ENCODE measurements at regions not wholly inside any gene's neighbourhood (a gene's known extent, or its start where the extent isn't known, plus 50 kb on each side); places are given as distances from the start of the nearest gene placed in this dataset.
"Not testable (repeated sequence)": the region's sequence is repeated elsewhere in the genome, so short reads cannot be mapped to it uniquely, and the experiment has no call there.

DNA sequence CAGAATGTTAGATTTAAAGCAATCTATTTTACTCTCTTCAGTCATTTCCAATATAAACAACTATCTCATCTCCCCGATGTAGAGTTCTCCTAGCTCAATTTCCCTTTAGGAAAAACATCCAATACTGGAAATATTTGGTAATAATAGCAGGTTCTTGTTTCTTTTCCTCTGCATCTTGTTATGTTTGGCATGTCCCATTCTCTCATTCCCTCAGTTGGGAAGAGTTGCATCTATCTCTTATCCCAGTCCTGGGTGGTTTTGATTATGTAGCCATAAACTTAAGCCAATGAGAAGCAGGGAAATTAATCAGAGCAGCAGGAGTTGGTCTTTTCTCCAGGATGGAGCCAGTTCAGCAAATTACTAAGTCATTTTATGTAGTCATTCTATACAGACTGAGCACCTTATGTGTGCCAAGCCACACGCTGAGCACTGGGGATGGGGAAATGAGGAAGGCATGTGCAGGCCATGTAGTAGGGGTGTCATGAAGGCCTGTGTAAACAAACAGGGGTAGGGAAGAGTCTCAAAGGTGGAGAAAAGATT is 418.2 kb upstream of the NFIA start:
- DNase-seq (ENCODE audit: low spot score) = no peak
- TF ChIP-seq CTCF (IDR thresholded peaks at IDR 0.05; ENCODE audit: extremely low read depth, missing control alignments) = no peak

DNA sequence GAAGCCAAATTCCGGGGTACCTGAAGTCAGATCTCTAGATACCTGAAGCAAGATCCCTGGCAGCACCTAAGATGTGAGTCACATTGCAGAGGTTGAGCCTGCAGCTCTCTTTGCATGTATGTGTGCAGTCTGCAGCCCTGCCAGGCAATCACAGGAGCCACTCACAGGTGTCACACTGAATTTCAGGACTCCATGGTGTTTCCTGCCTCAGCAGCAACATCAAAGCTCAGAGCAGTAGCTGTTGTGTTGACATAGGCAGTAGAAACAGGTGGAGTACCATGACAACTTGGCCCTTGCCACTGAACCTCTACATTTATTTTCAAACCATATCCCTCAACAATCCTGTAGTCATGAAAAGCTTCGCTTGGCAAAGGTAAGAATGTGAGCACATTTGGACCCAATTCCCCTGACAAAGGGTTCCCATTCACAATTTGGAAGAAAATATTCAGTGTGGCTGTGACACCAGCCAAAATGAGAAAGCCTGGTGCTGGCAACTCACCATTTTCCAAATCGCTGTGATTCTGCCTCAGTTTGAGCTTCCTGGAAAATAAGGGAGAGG is 419.8 kb upstream of the NFIA start:
- no peak for DNase-seq (ENCODE audit: low spot score)
- TF ChIP-seq CTCF (IDR thresholded peaks at IDR 0.05; ENCODE audit: extremely low read depth, missing control alignments) = no peak

- TF ChIP-seq CTCF (IDR thresholded peaks at IDR 0.05; ENCODE audit: extremely low read depth, missing control alignments) = no peak
- DNase-seq (ENCODE audit: low spot score) = no peak
Measured at GRCh38 chr1:60657926-60658325, 424.4 kb upstream of the NFIA start.

DNA sequence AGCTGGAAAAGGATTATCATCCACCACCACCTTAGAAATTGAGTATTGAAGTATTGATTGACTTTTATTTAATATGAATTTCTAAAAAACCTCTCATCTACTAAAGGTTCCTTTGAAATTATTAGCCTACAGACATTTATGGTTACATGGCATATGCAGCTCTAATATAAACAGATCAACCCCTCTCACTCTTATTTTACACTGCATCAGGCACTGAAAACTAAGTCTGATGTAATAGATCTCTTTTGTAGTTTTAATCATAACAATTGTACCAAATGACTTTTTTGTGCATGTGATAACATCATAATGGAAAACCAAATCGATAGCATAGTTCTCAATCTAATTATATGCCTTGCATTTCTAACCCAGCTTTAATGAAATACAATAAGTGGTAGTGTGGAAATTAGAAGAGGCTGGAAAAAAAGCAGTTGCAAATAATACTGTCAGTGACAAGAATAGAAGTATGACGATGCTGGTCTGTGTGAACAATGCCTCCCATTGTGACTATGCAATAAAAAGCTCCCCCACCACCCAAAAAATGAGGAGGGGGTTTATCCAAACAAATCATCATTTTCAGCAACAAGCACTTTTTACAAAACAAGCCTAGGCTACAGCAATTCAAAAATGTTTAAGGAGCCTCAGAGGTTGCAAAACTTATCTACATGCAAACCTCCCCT is 426.5 kb upstream of the NFIA start:
- no peak for TF ChIP-seq CTCF (IDR thresholded peaks at IDR 0.05; ENCODE audit: extremely low read depth, missing control alignments)
- no peak for DNase-seq (ENCODE audit: low spot score)

GRCh38 chr1:60640033-60640551 is 442.3 kb upstream of the NFIA start:
- not testable (repeated sequence) for DNase-seq (ENCODE audit: low spot score)

DNA sequence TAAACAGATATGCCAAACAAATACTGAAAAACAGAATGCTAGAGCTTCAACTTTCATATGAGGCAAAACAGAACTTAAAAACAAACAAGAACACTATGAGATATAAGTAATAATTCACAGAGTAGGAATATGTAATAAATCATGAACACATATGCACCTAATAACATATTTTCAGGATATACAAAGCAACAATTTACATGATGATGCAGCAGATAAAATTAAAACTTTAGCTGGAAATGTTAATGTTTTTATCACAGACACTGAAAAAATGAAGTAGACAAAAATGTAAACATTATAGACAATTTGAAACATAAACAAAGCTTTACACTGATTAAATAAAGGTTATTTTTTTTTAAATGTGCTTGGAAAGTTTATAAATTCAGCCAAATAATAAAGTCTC is 443.1 kb upstream of the NFIA start:
- DNase-seq (ENCODE audit: low spot score) = no peak
- TF ChIP-seq CTCF (IDR thresholded peaks at IDR 0.05; ENCODE audit: extremely low read depth, missing control alignments) = no peak

- DNase-seq (ENCODE audit: low spot score) = no peak
- no peak for TF ChIP-seq CTCF (IDR thresholded peaks at IDR 0.05; ENCODE audit: extremely low read depth, missing control alignments)
Measured at GRCh38 chr1:60637651-60638050, 444.7 kb upstream of the NFIA start.
